Trophoblast cell (in vitro differentiated cells and primary cell): ENCODE measurements at regions not wholly inside any gene's neighbourhood (a gene's known extent, or its start where the extent isn't known, plus 50 kb on each side); places are given as distances from the start of the nearest gene placed in this dataset.
"Not testable (repeated sequence)": the region's sequence is repeated elsewhere in the genome, so short reads cannot be mapped to it uniquely, and the experiment has no call there.

Source experiments
- DNase-seq, 2 donors: peaks; one replicate each; pipeline ENCODE4 v3.0.0-alpha.2; 2016
- H2AFZ ChIP-seq: 2 replicates; pipeline ENCODE4 v1.6.1; 2013; ENCODE audit warnings: low read length, moderate library complexity, mild to moderate bottlenecking; ENCODE audit not compliant: insufficient read depth, poor library complexity
- H2AK5ac ChIP-seq: 2 replicates; pipeline ENCODE4 v1.6.1; 2013; ENCODE audit warnings: mild to moderate bottlenecking, low read length
- H2BK120ac ChIP-seq: 2 replicates; pipeline ENCODE4 v1.6.1; 2013; ENCODE audit warnings: low read length, mild to moderate bottlenecking, moderate library complexity; ENCODE audit not compliant: insufficient read depth, poor library complexity
- H2BK12ac ChIP-seq: 2 replicates; pipeline ENCODE4 v1.6.1; 2013; ENCODE audit warnings: mild to moderate bottlenecking, low read length, moderate library complexity
- H2BK5ac ChIP-seq: 2 replicates; pipeline ENCODE4 v1.6.1; 2013; ENCODE audit warnings: low read length, low read depth, moderate library complexity, mild to moderate bottlenecking; ENCODE audit not compliant: poor library complexity
- H3K14ac ChIP-seq: 2 replicates; pipeline ENCODE4 v1.6.1; 2013; ENCODE audit warnings: mild to moderate bottlenecking, low read length
- H3K18ac ChIP-seq: 2 replicates; pipeline ENCODE4 v1.6.1; 2013; ENCODE audit warnings: mild to moderate bottlenecking, low read length
- H3K23ac ChIP-seq: 2 replicates; pipeline ENCODE4 v1.6.1; 2013; ENCODE audit warnings: low read length
- H3K27ac ChIP-seq: 2 replicates; pipeline ENCODE4 v1.5.1; 2013; ENCODE audit warnings: low read depth, mild to moderate bottlenecking, inconsistent platforms, low read length, moderate library complexity
- H3K27me3 ChIP-seq: 2 replicates; pipeline ENCODE4 v1.6.1; 2013; ENCODE audit warnings: inconsistent platforms, mild to moderate bottlenecking, low read length, moderate library complexity; ENCODE audit not compliant: insufficient read depth
- H3K36me3 ChIP-seq, 2 experiments: 1 replicate in 1 of 2; 2 replicates in 1 of 2; pipeline ENCODE4 v1.6.1; 2013; ENCODE audit warnings: low read length in 2 of 2, mild to moderate bottlenecking in 2 of 2, moderate library complexity in 1 of 2; ENCODE audit not compliant: insufficient read depth in 2 of 2, control insufficient read depth in 1 of 2
- H3K4ac ChIP-seq: 2 replicates; pipeline ENCODE4 v1.6.1; 2013; ENCODE audit warnings: low read depth, mild to moderate bottlenecking, low read length, moderate library complexity
- H3K4me1 ChIP-seq, 2 experiments: 1 replicate in 1 of 2; 2 replicates in 1 of 2; pipeline ENCODE4 v1.6.1; 2013; ENCODE audit warnings: low read length in 2 of 2, mild to moderate bottlenecking in 2 of 2, moderate library complexity in 1 of 2; ENCODE audit not compliant: insufficient read depth in 2 of 2, control insufficient read depth in 1 of 2
- H3K4me2 ChIP-seq: 2 replicates; pipeline ENCODE4 v1.6.1; 2013; ENCODE audit warnings: inconsistent platforms, mild to moderate bottlenecking, low read length, moderate library complexity
- H3K4me3 ChIP-seq: 2 replicates; pipeline ENCODE4 v1.5.1; 2013; ENCODE audit warnings: mild to moderate bottlenecking, low read depth, low read length, inconsistent platforms
- H3K79me1 ChIP-seq: one replicate; pipeline ENCODE4 v1.6.1; 2013; ENCODE audit warnings: low read length
- H3K79me2 ChIP-seq: 2 replicates; pipeline ENCODE4 v1.6.1; 2013; ENCODE audit warnings: low read length, mild to moderate bottlenecking; ENCODE audit not compliant: control insufficient read depth, insufficient read depth, poor library complexity
- H3K9ac ChIP-seq: 2 replicates; pipeline ENCODE4 v1.6.1; 2013; ENCODE audit warnings: mild to moderate bottlenecking, low read length
- H3K9me3 ChIP-seq: 2 replicates; pipeline ENCODE4 v1.6.1; 2013; ENCODE audit warnings: low read depth, mild to moderate bottlenecking, control low read depth, inconsistent platforms, low read length; ENCODE audit not compliant: insufficient read depth
- H4K12ac ChIP-seq: 2 replicates; pipeline ENCODE4 v1.6.1; 2013; ENCODE audit warnings: low read depth, mild to moderate bottlenecking, low read length, moderate library complexity
- H4K8ac ChIP-seq: 2 replicates; pipeline ENCODE4 v1.6.1; 2013; ENCODE audit warnings: low read depth, mild to moderate bottlenecking, low read length, moderate library complexity
- H4K91ac ChIP-seq: one replicate; pipeline ENCODE4 v1.6.1; 2013; ENCODE audit warnings: low read depth, mild to moderate bottlenecking, low read length, moderate library complexity
- WGBS: extraction: QIAGEN DNeasy Blood & Tissue Kit; methylation state at CpG from one replicate; pipeline ENCODE4 v1.1.7; 2013; ENCODE audit warnings: missing lambda C conversion rate; ENCODE audit not compliant: insufficient read length, insufficient coverage; ENCODE audit errors: extremely low coverage; 5-methylcytosine and 5-hydroxymethylcytosine counted together

- H2AK5ac ChIP-seq, H3K27me3 ChIP-seq, DNase-seq, H4K91ac ChIP-seq, H3K18ac ChIP-seq, H3K4me2 ChIP-seq, H3K79me2 ChIP-seq, H3K4me1 ChIP-seq, H2BK120ac ChIP-seq, H2AFZ ChIP-seq, H3K9me3 ChIP-seq, H3K9ac ChIP-seq, H3K14ac ChIP-seq, H4K12ac ChIP-seq, H4K8ac ChIP-seq, H3K27ac ChIP-seq, H3K23ac ChIP-seq, H3K36me3 ChIP-seq, H3K79me1 ChIP-seq, H2BK12ac ChIP-seq, H2BK5ac ChIP-seq, H3K4ac ChIP-seq, H3K4me3 ChIP-seq: not testable (repeated sequence)
- no CpG with 5 or more reads among the region's 8 CpGs for WGBS
Observed at GRCh38 chr17:77342656-77342990, 201.9 kb downstream of the SEC14L1 start.

- Histone ChIP-seq H3K36me3 (no peaks in the 10 kb centered on the region), H3K27me3 (no peaks in the 10 kb centered on the region), H3K9ac (no peak overlapping the region), H3K4ac (no peak overlapping the region), H4K91ac (no peak overlapping the region), H4K8ac (no peak overlapping the region), H2AFZ (no peak overlapping the region), H2BK5ac (no peak overlapping the region), H3K23ac (no peak overlapping the region), H3K79me1 (no peaks in the 10 kb centered on the region), H4K12ac (no peak overlapping the region), H3K4me2 (peak overlapping the region; percentile 14), H2BK12ac (no peak overlapping the region), H3K14ac (no peak overlapping the region), H3K4me1 (no peaks in the 10 kb centered on the region), H3K9me3 (no peaks in the 10 kb centered on the region), H2BK120ac (no peak overlapping the region), H3K79me2 (no peaks in the 10 kb centered on the region), H3K18ac (no peak overlapping the region), H3K27ac (no peak overlapping the region), H2AK5ac (no peak overlapping the region), H3K4me3 (no peak overlapping the region)
- WGBS: no CpG with 5 or more reads among the region's 7 CpGs
- no peak for DNase-seq
Observed at GRCh38 chr17:77343031-77343800, 202.4 kb downstream of the SEC14L1 start.

GRCh38 chr17:77344038-77344437 is 203.3 kb downstream of the SEC14L1 start:
- Histone ChIP-seq H4K8ac (no peak overlapping the region), H3K18ac (no peak overlapping the region), H3K79me2 (no peaks in the 10 kb centered on the region), H3K23ac (no peak overlapping the region), H2AK5ac (no peak overlapping the region), H2BK12ac (no peak overlapping the region), H3K79me1 (no peaks in the 10 kb centered on the region), H3K36me3 (no peaks in the 10 kb centered on the region), H3K4ac (no peak overlapping the region), H3K27me3 (no peaks in the 10 kb centered on the region), H3K4me2 (no peak overlapping the region), H2AFZ (no peak overlapping the region), H4K91ac (no peak overlapping the region), H4K12ac (no peak overlapping the region), H2BK120ac (no peak overlapping the region), H3K9ac (no peak overlapping the region), H3K9me3 (no peaks in the 10 kb centered on the region), H3K27ac (no peak overlapping the region), H3K14ac (no peak overlapping the region), H3K4me1 (no peaks in the 10 kb centered on the region), H2BK5ac (no peak overlapping the region), H3K4me3 (no peak overlapping the region)
- no peak for DNase-seq
- no CpG with 5 or more reads among the region's 5 CpGs for WGBS

DNA sequence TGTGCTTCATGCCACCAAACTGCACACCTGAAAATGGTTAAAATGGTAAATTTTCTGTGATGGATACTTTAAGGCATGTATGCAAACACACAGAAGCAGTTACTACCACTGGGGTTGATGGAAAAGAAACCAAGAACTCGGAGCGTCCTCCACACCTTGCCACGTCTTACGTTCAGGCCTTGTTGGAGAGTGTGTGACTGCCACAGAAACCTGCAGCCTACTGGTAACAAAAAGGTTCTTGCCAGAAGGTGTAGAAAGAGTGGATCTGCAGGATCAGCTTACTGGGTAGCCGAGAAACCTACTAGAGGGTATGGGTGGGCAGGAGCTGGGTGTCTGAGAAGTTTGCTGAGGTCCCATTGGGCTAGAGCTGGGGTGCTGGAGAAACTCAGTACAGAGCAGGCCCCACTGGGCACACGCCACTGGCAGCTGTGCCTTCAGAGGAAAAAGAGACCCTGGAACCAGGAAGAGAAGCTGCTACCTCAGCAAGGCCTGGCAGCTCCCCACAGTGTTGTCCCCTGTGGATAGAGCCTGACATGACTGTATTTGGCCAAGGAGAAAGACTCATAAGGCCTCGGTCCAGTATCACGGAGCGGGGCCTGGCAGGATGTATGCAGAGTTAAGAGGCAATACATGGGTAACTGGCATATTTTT is 204.6 kb downstream of the SEC14L1 start:
- Histone ChIP-seq H3K23ac (no peak overlapping the region), H2AFZ (no peak overlapping the region), H3K27ac (no peak overlapping the region), H4K91ac (no peak overlapping the region), H3K9ac (no peak overlapping the region), H4K8ac (no peak overlapping the region), H3K4me3 (no peak overlapping the region), H3K4me2 (no peak overlapping the region), H3K79me1 (no peaks in the 10 kb centered on the region), H3K9me3 (no peaks in the 10 kb centered on the region), H2AK5ac (no peak overlapping the region), H2BK120ac (no peak overlapping the region), H3K4me1 (no peaks in the 10 kb centered on the region), H3K4ac (no peak overlapping the region), H3K36me3 (no peaks in the 10 kb centered on the region), H4K12ac (no peak overlapping the region), H3K14ac (no peak overlapping the region), H3K18ac (no peak overlapping the region), H2BK5ac (no peak overlapping the region), H3K79me2 (no peaks in the 10 kb centered on the region), H3K27me3 (no peaks in the 10 kb centered on the region), H2BK12ac (no peak overlapping the region)
- no peak for DNase-seq
- WGBS: no CpG with 5 or more reads among the region's 9 CpGs
